Chondrocyte (in vitro differentiated cells): ENCODE measurements at regions not wholly inside any gene's neighbourhood (a gene's known extent, or its start where the extent isn't known, plus 50 kb on each side); places are given as distances from the start of the nearest gene placed in this dataset.

Experiments used
- DNase-seq: peaks from one replicate; pipeline ENCODE4 v3.0.0; 2021; ENCODE audit warnings: mixed read lengths, low spot score
- H3K27ac Mint-ChIP-seq: one replicate; pipeline ENCODE4 v1.8.0; 2021; ENCODE audit warnings: mild to moderate bottlenecking, moderate library complexity, mixed read lengths; ENCODE audit not compliant: unreplicated experiment
- H3K27me3 Mint-ChIP-seq: 2 replicates; pipeline ENCODE4 v1.8.0; 2021; ENCODE audit warnings: low read depth, mixed read lengths
- H3K36me3 Mint-ChIP-seq: 2 replicates; pipeline ENCODE4 v1.8.0; 2021; ENCODE audit warnings: low read depth, mixed read lengths
- H3K4me1 Mint-ChIP-seq: 2 replicates; pipeline ENCODE4 v1.8.0; 2021; ENCODE audit warnings: low read depth, mild to moderate bottlenecking, mixed read lengths
- H3K4me3 Mint-ChIP-seq: one replicate; pipeline ENCODE4 v1.8.0; 2021; ENCODE audit warnings: mild to moderate bottlenecking, moderate library complexity, mixed read lengths; ENCODE audit not compliant: unreplicated experiment
- H3K9me3 Mint-ChIP-seq: 2 replicates; pipeline ENCODE4 v1.8.0; 2021; ENCODE audit warnings: low read depth, mixed read lengths
- TF ChIP-seq, protein P1 (sequence below): fragments of 200-600 bp; sonication (generic); IDR thresholded peaks from 2 replicates; pipeline ENCODE4 v1.5.0; 2021; ENCODE audit warnings: antibody characterized with exemption, mild to moderate bottlenecking, moderate library complexity

DNA sequence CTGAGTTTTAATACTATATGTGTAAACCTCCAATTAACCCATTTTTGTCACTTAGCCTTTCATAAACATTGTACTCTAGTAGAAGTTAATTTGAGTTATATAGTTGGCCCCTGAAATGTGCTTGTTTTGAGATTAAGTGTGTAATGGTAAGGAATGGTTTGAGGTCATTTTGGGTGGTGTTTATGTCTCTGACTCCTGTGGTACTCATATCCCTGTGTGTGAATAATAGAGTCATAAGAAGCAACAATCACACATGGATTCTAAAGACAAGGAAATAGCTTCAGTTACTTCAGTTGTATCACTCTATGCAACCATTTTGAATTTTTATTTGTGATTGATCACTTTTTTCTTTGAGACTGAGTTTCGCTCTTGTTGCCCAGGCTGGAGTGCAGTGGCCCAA, 408.5 kb downstream of the MFSD1 start:
- no peak overlapping the region for H3K4me3 Mint-ChIP-seq
- no peaks in the 10 kb centered on the region for H3K9me3 Mint-ChIP-seq
- TF ChIP-seq, protein P1, sequence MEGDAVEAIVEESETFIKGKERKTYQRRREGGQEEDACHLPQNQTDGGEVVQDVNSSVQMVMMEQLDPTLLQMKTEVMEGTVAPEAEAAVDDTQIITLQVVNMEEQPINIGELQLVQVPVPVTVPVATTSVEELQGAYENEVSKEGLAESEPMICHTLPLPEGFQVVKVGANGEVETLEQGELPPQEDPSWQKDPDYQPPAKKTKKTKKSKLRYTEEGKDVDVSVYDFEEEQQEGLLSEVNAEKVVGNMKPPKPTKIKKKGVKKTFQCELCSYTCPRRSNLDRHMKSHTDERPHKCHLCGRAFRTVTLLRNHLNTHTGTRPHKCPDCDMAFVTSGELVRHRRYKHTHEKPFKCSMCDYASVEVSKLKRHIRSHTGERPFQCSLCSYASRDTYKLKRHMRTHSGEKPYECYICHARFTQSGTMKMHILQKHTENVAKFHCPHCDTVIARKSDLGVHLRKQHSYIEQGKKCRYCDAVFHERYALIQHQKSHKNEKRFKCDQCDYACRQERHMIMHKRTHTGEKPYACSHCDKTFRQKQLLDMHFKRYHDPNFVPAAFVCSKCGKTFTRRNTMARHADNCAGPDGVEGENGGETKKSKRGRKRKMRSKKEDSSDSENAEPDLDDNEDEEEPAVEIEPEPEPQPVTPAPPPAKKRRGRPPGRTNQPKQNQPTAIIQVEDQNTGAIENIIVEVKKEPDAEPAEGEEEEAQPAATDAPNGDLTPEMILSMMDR: no peak
- H3K36me3 Mint-ChIP-seq: no peaks in the 10 kb centered on the region
- DNase-seq: no peak
- no peaks in the 10 kb centered on the region for H3K4me1 Mint-ChIP-seq
- peaks cover 8% of the 10 kb centered on the region for H3K27me3 Mint-ChIP-seq
- no peak overlapping the region for H3K27ac Mint-ChIP-seq

GRCh38 chr3:159216311-159216710, 414.5 kb downstream of the MFSD1 start:
- Mint-ChIP-seq H3K36me3 (no peaks in the 10 kb centered on the region), H3K4me3 (no peak overlapping the region), H3K27me3 (peaks cover 15% of the 10 kb centered on the region), H3K4me1 (no peaks in the 10 kb centered on the region), H3K27ac (no peak overlapping the region), H3K9me3 (no peaks in the 10 kb centered on the region)
- TF ChIP-seq, protein P1: no peak
- DNase-seq: no peak

- no peak overlapping the region for H3K27ac Mint-ChIP-seq
- TF ChIP-seq, protein P1: no peak
- H3K36me3 Mint-ChIP-seq: no peaks in the 10 kb centered on the region
- no peak overlapping the region for H3K4me3 Mint-ChIP-seq
- no peak for DNase-seq
- H3K27me3 Mint-ChIP-seq: peaks cover 29% of the 10 kb centered on the region
- H3K4me1 Mint-ChIP-seq: no peaks in the 10 kb centered on the region
- H3K9me3 Mint-ChIP-seq: no peaks in the 10 kb centered on the region
Observed at GRCh38 chr3:159219231-159219630, 417.4 kb downstream of the MFSD1 start.

GRCh38 chr3:159221335-159221734, 419.5 kb downstream of the MFSD1 start:
- TF ChIP-seq, protein P1: no peak
- no peak overlapping the region for H3K4me3 Mint-ChIP-seq

GRCh38 chr3:159229116-159229680, 427.3 kb downstream of the MFSD1 start:
- H3K4me1 Mint-ChIP-seq: no peaks in the 10 kb centered on the region
- no peak overlapping the region for H3K27ac Mint-ChIP-seq
- TF ChIP-seq, protein P1: no peak
- peaks cover 5% of the 10 kb centered on the region for H3K9me3 Mint-ChIP-seq
- H3K4me3 Mint-ChIP-seq: no peak overlapping the region
- H3K36me3 Mint-ChIP-seq: no peaks in the 10 kb centered on the region
- DNase-seq: no peak
- peaks cover 15% of the 10 kb centered on the region for H3K27me3 Mint-ChIP-seq

More at GRCh38 chr3:159221335-159221734, 419.5 kb downstream of the MFSD1 start:
- Mint-ChIP-seq H3K27me3 (peaks cover 29% of the 10 kb centered on the region), H3K36me3 (no peaks in the 10 kb centered on the region), H3K9me3 (no peaks in the 10 kb centered on the region), H3K27ac (no peak overlapping the region), H3K4me1 (no peaks in the 10 kb centered on the region)
- no peak for DNase-seq
